GM23248 (cell line): ENCODE measurements at regions not wholly inside any gene's neighbourhood (a gene's known extent, or its start where the extent isn't known, plus 50 kb on each side); places are given as distances from the start of the nearest gene placed in this dataset.

Experiments
- DNase-seq: peaks from one replicate; pipeline ENCODE4 v3.0.0-alpha.2; 2015
- H2AFZ ChIP-seq: fragments of 200-600 bp; sonication (generic); 2 replicates; pipeline ENCODE4 v1.6.1; 2016; ENCODE audit warnings: antibody characterized with exemption
- H3F3A ChIP-seq: fragments of 200-600 bp; sonication (generic); 2 replicates; pipeline ENCODE4 v1.6.1; 2016; ENCODE audit warnings: mild to moderate bottlenecking, antibody characterized with exemption, mixed run types; ENCODE audit not compliant: insufficient read depth
- H3K27ac ChIP-seq: fragments of 200-600 bp; sonication (generic); 2 replicates; pipeline ENCODE4 v1.5.1; 2016; ENCODE audit warnings: mild to moderate bottlenecking
- H3K27me3 ChIP-seq: fragments of 200-600 bp; sonication (generic); replicated peaks from 2 replicates; pipeline ENCODE4 v1.6.1; 2016; ENCODE audit warnings: mild to moderate bottlenecking; ENCODE audit not compliant: insufficient read depth
- H3K36me3 ChIP-seq: fragments of 200-600 bp; sonication (generic); 2 replicates; pipeline ENCODE4 v1.6.1; 2016; ENCODE audit warnings: low read depth, mild to moderate bottlenecking
- H3K4me1 ChIP-seq: fragments of 200-600 bp; sonication (generic); 2 replicates; pipeline ENCODE4 v1.6.1; 2016; ENCODE audit warnings: mild to moderate bottlenecking; ENCODE audit not compliant: insufficient read depth
- H3K4me2 ChIP-seq: fragments of 200-600 bp; sonication (generic); one replicate; pipeline ENCODE4 v1.6.1; 2016; ENCODE audit warnings: mild to moderate bottlenecking; ENCODE audit not compliant: unreplicated experiment
- H3K4me3 ChIP-seq: fragments of 200-600 bp; sonication (generic); 2 replicates; pipeline ENCODE4 v1.5.1; 2016; ENCODE audit warnings: mild to moderate bottlenecking
- H3K79me2 ChIP-seq: fragments of 200-600 bp; sonication (generic); 2 replicates; pipeline ENCODE4 v1.6.1; 2016; ENCODE audit warnings: mild to moderate bottlenecking; ENCODE audit not compliant: insufficient read depth
- H3K9ac ChIP-seq: fragments of 200-600 bp; sonication (generic); 2 replicates; pipeline ENCODE4 v1.6.1; 2016; ENCODE audit warnings: mild to moderate bottlenecking
- H3K9me2 ChIP-seq: fragments of 200-600 bp; sonication (generic); 2 replicates; pipeline ENCODE4 v1.6.1; 2016; ENCODE audit warnings: mixed run types, mild to moderate bottlenecking, moderate library complexity; ENCODE audit not compliant: insufficient read depth
- H3K9me3 ChIP-seq: fragments of 200-600 bp; sonication (generic); one replicate; pipeline ENCODE4 v1.6.1; 2017; ENCODE audit warnings: low read depth
- H4K20me1 ChIP-seq: fragments of 200-600 bp; sonication (generic); 2 replicates; pipeline ENCODE4 v1.6.0; 2016; ENCODE audit not compliant: insufficient read depth
- EZH2 ChIP-seq: fragments of 200-600 bp; sonication (generic); IDR thresholded peaks from 2 replicates; pipeline ENCODE4 v1.6.1; 2018; ENCODE audit warnings: antibody characterized with exemption, mild to moderate bottlenecking; ENCODE audit not compliant: insufficient read depth, poor library complexity, severe bottlenecking
- EZH2phosphoT487 ChIP-seq: fragments of 200-600 bp; sonication (generic); IDR thresholded peaks from 2 replicates; pipeline ENCODE4 v1.6.1; 2018; ENCODE audit warnings: antibody characterized with exemption, moderate library complexity, mild to moderate bottlenecking, low read depth; ENCODE audit not compliant: insufficient read depth
- WGBS, 2 experiments: methylation state at CpG; one replicate each; pipeline ENCODE4 v1.1.6; 2015 to 2017; ENCODE audit warnings: low lambda C conversion rate in 2 of 2, low coverage in 1 of 2; ENCODE audit errors: missing lambda C conversion rate in 2 of 2; 5-methylcytosine and 5-hydroxymethylcytosine counted together
- in situ Hi-C: fragments of 300-500 bp; cut with MboI; formaldehyde crosslinking; loops from 2 replicates; pipeline ENCODE4 v1.15.0; 2020

DNA sequence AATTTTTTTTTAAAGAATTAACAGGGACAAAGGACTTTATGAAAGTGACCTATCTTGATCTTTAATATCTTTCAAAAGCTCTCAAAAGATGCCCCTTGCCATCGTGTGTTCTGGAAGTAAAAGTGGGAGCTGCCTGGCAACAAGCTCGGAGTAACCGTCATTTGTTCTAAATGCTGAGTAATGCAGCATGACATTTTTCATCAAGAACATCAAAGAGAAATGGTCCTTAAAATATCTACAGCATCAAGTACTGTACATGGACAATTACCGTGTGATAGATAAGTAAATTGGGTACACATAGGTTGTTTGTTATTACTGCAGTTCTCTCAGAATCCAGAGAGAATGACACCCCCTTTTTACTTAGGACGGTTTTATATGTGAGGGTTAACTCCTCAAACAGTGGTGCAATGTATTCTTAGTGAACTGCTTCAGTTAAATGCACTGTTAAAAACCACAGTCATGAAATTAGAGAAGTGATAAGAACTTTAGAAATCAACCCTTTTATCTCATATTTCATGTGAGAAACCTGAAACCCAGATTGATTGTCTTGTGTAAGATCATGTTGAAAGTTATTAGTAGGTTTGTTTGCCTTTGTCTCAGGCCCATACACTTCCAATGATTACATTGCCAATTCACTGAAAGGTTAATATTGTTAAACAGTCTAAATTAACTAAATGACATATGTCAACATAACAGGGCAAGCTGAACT lies 90.6 kb upstream of the HNMT start:
- no peak overlapping the region for H3K4me2 ChIP-seq
- H3K36me3 ChIP-seq = no peaks in the 10 kb centered on the region
- DNase-seq = no peak
- no peaks in the 10 kb centered on the region for H3F3A ChIP-seq
- 41 to 42% methylated on average over 5 of the region's 5 CpGs for WGBS, 2 experiments
- no peaks in the 10 kb centered on the region for H3K79me2 ChIP-seq
- H3K27me3 ChIP-seq = no peaks in the 10 kb centered on the region; the same call in none of the 2 replicates
- TF ChIP-seq EZH2phosphoT487 (no peak), EZH2 (no peak)
- H3K9me2 ChIP-seq = no peaks in the 10 kb centered on the region
- H3K4me1 ChIP-seq = no peaks in the 10 kb centered on the region
- H3K4me3 ChIP-seq = no peak overlapping the region
- no peaks in the 10 kb centered on the region for H4K20me1 ChIP-seq
- H3K9ac ChIP-seq = no peak overlapping the region
- H3K27ac ChIP-seq = no peak overlapping the region
- in situ Hi-C loops = no loop called here
- H3K9me3 ChIP-seq = no peaks in the 10 kb centered on the region
- no peak overlapping the region for H2AFZ ChIP-seq

- Histone ChIP-seq H3K36me3 (no peaks in the 10 kb centered on the region), H3K4me3 (no peak overlapping the region), H3K4me1 (no peaks in the 10 kb centered on the region), H3K9ac (no peak overlapping the region), H3K9me2 (no peaks in the 10 kb centered on the region), H3K79me2 (no peaks in the 10 kb centered on the region), H2AFZ (no peak overlapping the region), H3K9me3 (no peaks in the 10 kb centered on the region), H3K4me2 (no peak overlapping the region), H3F3A (no peaks in the 10 kb centered on the region), H3K27me3 (peaks cover 8% of the 10 kb centered on the region), H4K20me1 (no peaks in the 10 kb centered on the region), H3K27ac (no peak overlapping the region)
- no peak for TF ChIP-seq EZH2phosphoT487
- TF ChIP-seq EZH2 = no peak
- in situ Hi-C loops = no loop called here
- WGBS, 2 experiments = 79 to 83% methylated on average over 1 of the region's 1 CpG
- peak; percentile 17 for DNase-seq
These were observed 85.2 kb upstream of the HNMT start for GRCh38 chr2:137879121-137879520.

GRCh38 chr2:137881711-137882110 lies 82.6 kb upstream of the HNMT start:
- no peaks in the 10 kb centered on the region for H3K9me2 ChIP-seq
- H3K79me2 ChIP-seq = no peaks in the 10 kb centered on the region
- no peaks in the 10 kb centered on the region for H3K4me1 ChIP-seq
- no peak overlapping the region for H2AFZ ChIP-seq
- H3K27me3 ChIP-seq = peaks cover 8% of the 10 kb centered on the region
- H3K27ac ChIP-seq = no peak overlapping the region
- no peaks in the 10 kb centered on the region for H4K20me1 ChIP-seq
- no peaks in the 10 kb centered on the region for H3K9me3 ChIP-seq
- H3F3A ChIP-seq = no peaks in the 10 kb centered on the region
- no peak overlapping the region for H3K9ac ChIP-seq
- DNase-seq = no peak
- no peaks in the 10 kb centered on the region for H3K36me3 ChIP-seq
- in situ Hi-C loops = no loop called here
- no peak for TF ChIP-seq EZH2
- no peak for TF ChIP-seq EZH2phosphoT487
- H3K4me2 ChIP-seq = no peak overlapping the region
- WGBS, 2 experiments = 36 to 46% methylated on average over 4 of the region's 4 CpGs
- H3K4me3 ChIP-seq = no peak overlapping the region

DNA sequence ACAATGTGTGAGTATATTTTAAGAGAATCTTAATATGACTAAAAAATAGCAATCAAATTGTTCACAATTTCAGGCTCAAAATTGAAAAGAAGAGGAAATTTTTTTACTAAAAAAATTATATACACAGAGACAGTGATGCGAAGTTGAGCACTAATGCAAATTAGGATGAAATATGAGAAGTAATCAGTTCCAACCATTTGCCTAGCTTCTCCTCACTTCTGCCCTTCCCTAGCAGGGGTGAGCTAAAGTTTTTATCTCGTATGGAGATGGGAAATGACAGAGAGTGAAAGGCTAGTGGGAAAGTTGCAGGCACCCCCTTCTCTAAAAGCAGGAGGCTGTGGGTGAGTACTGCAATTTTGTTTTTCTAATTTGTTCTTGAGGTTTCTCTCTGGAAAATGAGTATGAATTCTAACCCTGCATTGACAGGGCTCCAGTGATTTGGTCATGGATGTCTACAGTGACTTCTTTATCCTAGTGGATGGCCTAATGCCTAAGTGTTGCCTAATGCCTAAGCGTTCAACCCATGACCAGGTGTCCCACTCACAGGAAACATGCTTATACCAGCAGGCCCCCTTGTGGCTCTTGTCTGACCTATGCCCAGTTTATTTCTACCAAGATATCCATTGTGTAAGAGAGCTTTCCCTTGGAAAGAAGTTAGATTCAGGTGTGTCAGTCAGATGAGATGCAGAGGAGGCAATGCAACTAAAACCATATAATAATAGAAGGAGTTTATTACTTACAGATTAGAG lies 78.0 kb upstream of the HNMT start:
- Histone ChIP-seq H3F3A (no peaks in the 10 kb centered on the region), H3K79me2 (no peaks in the 10 kb centered on the region), H4K20me1 (no peaks in the 10 kb centered on the region), H3K4me2 (no peak overlapping the region), H2AFZ (no peak overlapping the region), H3K27me3 (peaks cover 8% of the 10 kb centered on the region; the same call in 1 of the 2 replicates), H3K36me3 (no peaks in the 10 kb centered on the region), H3K9ac (no peak overlapping the region), H3K9me2 (no peaks in the 10 kb centered on the region), H3K27ac (no peak overlapping the region), H3K4me3 (no peak overlapping the region), H3K4me1 (no peaks in the 10 kb centered on the region), H3K9me3 (no peaks in the 10 kb centered on the region)
- in situ Hi-C loops = no loop called here
- DNase-seq = no peak
- TF ChIP-seq EZH2 (no peak), EZH2phosphoT487 (no peak)
- 0 to 7% methylated on average over 3 of the region's 3 CpGs for WGBS, 2 experiments

DNA sequence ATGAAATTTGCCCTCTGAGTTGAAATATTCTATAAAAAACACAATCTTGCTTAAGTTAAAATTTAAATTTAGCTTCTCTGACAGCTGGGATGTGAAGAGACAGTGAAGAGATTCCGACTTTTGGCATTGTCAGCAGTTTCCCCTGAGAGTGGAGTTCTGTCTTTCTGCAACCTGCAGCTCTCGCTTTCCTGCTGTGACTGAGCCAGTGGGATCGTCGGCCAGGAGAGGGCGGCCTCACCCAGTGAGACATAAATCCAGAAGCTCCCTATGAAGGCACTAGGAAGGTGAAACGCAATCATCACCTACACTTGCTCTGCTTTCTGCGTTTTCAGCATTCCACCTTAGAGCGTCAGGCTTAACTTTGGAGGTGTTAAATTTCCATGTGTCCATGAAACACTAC lies 75.4 kb upstream of the HNMT start:
- Histone ChIP-seq H3K4me3 (no peak overlapping the region), H3K9me3 (no peaks in the 10 kb centered on the region), H3K36me3 (no peaks in the 10 kb centered on the region), H4K20me1 (no peaks in the 10 kb centered on the region), H2AFZ (no peak overlapping the region), H3F3A (no peaks in the 10 kb centered on the region), H3K27me3 (peaks cover 1% of the 10 kb centered on the region), H3K79me2 (no peaks in the 10 kb centered on the region), H3K9me2 (no peaks in the 10 kb centered on the region), H3K4me1 (no peaks in the 10 kb centered on the region), H3K9ac (no peak overlapping the region), H3K4me2 (no peak overlapping the region), H3K27ac (no peak overlapping the region)
- 28 to 30% methylated on average over 8 of the region's 8 CpGs for WGBS, 2 experiments
- in situ Hi-C loops = no loop called here
- TF ChIP-seq EZH2phosphoT487 (no peak), EZH2 (no peak)
- DNase-seq = peak; percentile 23
